HepG2 (cell line): ENCODE measurements at regions not wholly inside any gene's neighbourhood (a gene's known extent, or its start where the extent isn't known, plus 50 kb on each side); places are given as distances from the start of the nearest gene placed in this dataset.

Experiments
- ATAC-seq: fragments of 200-7000 bp; cut with Tn5 transposase; 3 replicates; pipeline ENCODE4 v1.9.1; 2020; ENCODE audit warnings: mild to moderate bottlenecking, moderate library complexity
- BruUV-seq: library from RNA; stranded (reverse); fragments of 400-500 nt; replicated peaks from 2 replicates; lab custom pipeline; 2021; lab: Mats Ljungman, UMichigan
- CTCF ChIA-PET: fragments of 300-600 bp; formaldehyde crosslinking; extraction: SDS; loops from one replicate; lab custom pipeline; 2021; ENCODE audit warnings: low total read pairs, inconsistent platforms, low intra/inter-chr PET ratio; lab: Yijun Ruan, JAX
- POLR2A ChIA-PET: fragments of 350-600 bp; sonication (Branson Sonifier 250); formaldehyde crosslinking; loops from one replicate; lab custom pipeline; 2020; ENCODE audit warnings: antibody characterized with exemption, inconsistent platforms; lab: Yijun Ruan, JAX
- DNase-seq: peaks from one replicate; pipeline ENCODE4 v3.0.0-alpha.2; 2015; ENCODE audit warnings: low spot score
- FAIRE-seq: peaks from 3 replicates; lab custom pipeline; 2011; peaks lifted over from hg19 to GRCh38; lab: Jason Lieb, UNC
- H2AFZ ChIP-seq: one replicate; pipeline ENCODE4 v1.6.1; 2011; ENCODE audit warnings: low read length, inconsistent platforms
- H3K27ac ChIP-seq: fragments of 300-600 bp; 3 replicates; pipeline ENCODE4 v1.8.0; 2011; ENCODE audit warnings: mixed run types, mild to moderate bottlenecking, mixed read lengths, low read length, inconsistent platforms; ENCODE audit not compliant: insufficient read depth; ENCODE audit errors: extremely low read length
- H3K27me3 ChIP-seq, 2 experiments: fragments of 200-600 bp in 1 of 2; 2 replicates in 1 of 2; 3 replicates in 1 of 2; pipeline versions ENCODE4 v1.6.0 to v1.8.0; 2011; ENCODE audit warnings: low read length in 2 of 2, mild to moderate bottlenecking in 2 of 2, moderate library complexity in 2 of 2, inconsistent platforms in 1 of 2; ENCODE audit not compliant: insufficient read depth in 2 of 2, control insufficient read depth in 1 of 2
- H3K36me3 ChIP-seq, 2 experiments: fragments of 200-600 bp in 1 of 2; replicated peaks in 1 of 2; 2 replicates in 1 of 2; 3 replicates in 1 of 2; pipeline versions ENCODE4 v1.5.1 to v1.8.0; 2011; ENCODE audit warnings: low read length in 2 of 2, inconsistent platforms in 1 of 2; ENCODE audit not compliant: insufficient read depth in 2 of 2, control insufficient read depth in 1 of 2
- H3K4me1 ChIP-seq: 2 replicates; pipeline ENCODE4 v1.5.1; 2012; ENCODE audit warnings: low read length, inconsistent platforms; ENCODE audit not compliant: insufficient read depth
- H3K4me2 ChIP-seq: 2 replicates; pipeline ENCODE4 v1.6.0; 2011; ENCODE audit warnings: low read depth, low read length, inconsistent platforms
- H3K4me3 ChIP-seq, 3 experiments: fragments of 200-600 bp in 1 of 3; sonication (generic), shearing (Covaris generic) in 1 of 3; replicated peaks in 1 of 3; 2 replicates each; pipeline ENCODE4 v1.5.1; 2011 to 2016; ENCODE audit warnings: low read length in 3 of 3, inconsistent platforms in 2 of 3, low read depth in 2 of 3, mild to moderate bottlenecking in 2 of 3, control low read depth in 1 of 3, mixed read lengths in 1 of 3; ENCODE audit not compliant: insufficient read depth in 1 of 3
- H3K79me2 ChIP-seq: one replicate; pipeline ENCODE4 v1.6.1; 2011; ENCODE audit warnings: low read length, inconsistent platforms; ENCODE audit not compliant: insufficient read depth
- H3K9ac ChIP-seq: 2 replicates; pipeline ENCODE4 v1.6.0; 2011; ENCODE audit warnings: mild to moderate bottlenecking, low read depth, low read length, inconsistent platforms; ENCODE audit not compliant: insufficient read depth
- H3K9me3 ChIP-seq: 2 replicates; pipeline ENCODE4 v1.5.1; 2012; ENCODE audit warnings: mild to moderate bottlenecking, low read length
- H4K20me1 ChIP-seq: 2 replicates; pipeline ENCODE4 v1.6.0; 2011; ENCODE audit warnings: inconsistent platforms, mild to moderate bottlenecking, low read length, moderate library complexity; ENCODE audit not compliant: insufficient read depth
- KDM6A ChIP-seq: IDR thresholded peaks from 2 replicates; pipeline ENCODE4 v1.6.1; 2016; ENCODE audit warnings: low read depth
- KLF12 ChIP-seq: sonication (generic); formaldehyde crosslinking; IDR thresholded peaks from 2 replicates; pipeline ENCODE4 v1.4.0; 2020; ENCODE audit warnings: missing genetic modification reagents, borderline replicate concordance
- ZNF225 ChIP-seq: sonication (generic); formaldehyde crosslinking; IDR thresholded peaks from 2 replicates; pipeline ENCODE4 v1.4.0; 2020; ENCODE audit warnings: mild to moderate bottlenecking, missing genetic modification reagents
- ZNF367 ChIP-seq: sonication (generic); formaldehyde crosslinking; IDR thresholded peaks from 2 replicates; pipeline ENCODE4 v1.4.0; 2020; ENCODE audit warnings: missing genetic modification reagents, borderline replicate concordance
- ZNF570 ChIP-seq: sonication (generic); formaldehyde crosslinking; IDR thresholded peaks from 2 replicates; pipeline ENCODE4 v1.4.0; 2020; ENCODE audit warnings: mild to moderate bottlenecking, missing genetic modification reagents, borderline replicate concordance
- WGBS: methylation state at CpG from one replicate; pipeline ENCODE4 v1.1.6; 2017; ENCODE audit warnings: low lambda C conversion rate; 5-methylcytosine and 5-hydroxymethylcytosine counted together
- in situ Hi-C: cut with HindIII; loops from 2 replicates; pipeline ENCODE4 v1.10.0; 2017; ENCODE audit warnings: low pct_unique_long_range_greater_than_20kb; ENCODE audit not compliant: extremely low pct_ligation_motif_present
- intact Hi-C: fragments of 100-400 bp; cut with micrococcal nuclease; formaldehyde crosslinking; loops from one replicate; pipeline ENCODE4 v1.10.0; 2022; ENCODE audit not compliant: unreplicated experiment
- TF ChIP-seq, protein P1 (sequence below): sonication (generic); formaldehyde crosslinking; IDR thresholded peaks from 2 replicates; pipeline ENCODE4 v1.8.0; 2022; ENCODE audit warnings: mild to moderate bottlenecking, missing genetic modification reagents; ENCODE audit not compliant: insufficient replicate concordance
- TF ChIP-seq, protein P2 (sequence below): sonication (generic); formaldehyde crosslinking; IDR thresholded peaks from 2 replicates; pipeline ENCODE4 v1.5.0; 2020; ENCODE audit warnings: missing genetic modification reagents, mild to moderate bottlenecking, borderline replicate concordance
- TF ChIP-seq, protein P3 (sequence below): sonication (generic); formaldehyde crosslinking; IDR thresholded peaks from 2 replicates; pipeline ENCODE4 v1.8.0; 2022; ENCODE audit warnings: mild to moderate bottlenecking, missing genetic modification reagents, borderline replicate concordance
- TF ChIP-seq, protein P4 (sequence below): IDR thresholded peaks from 2 replicates; pipeline ENCODE4 v1.6.1; 2016; ENCODE audit warnings: low read depth, control low read depth

DNA sequence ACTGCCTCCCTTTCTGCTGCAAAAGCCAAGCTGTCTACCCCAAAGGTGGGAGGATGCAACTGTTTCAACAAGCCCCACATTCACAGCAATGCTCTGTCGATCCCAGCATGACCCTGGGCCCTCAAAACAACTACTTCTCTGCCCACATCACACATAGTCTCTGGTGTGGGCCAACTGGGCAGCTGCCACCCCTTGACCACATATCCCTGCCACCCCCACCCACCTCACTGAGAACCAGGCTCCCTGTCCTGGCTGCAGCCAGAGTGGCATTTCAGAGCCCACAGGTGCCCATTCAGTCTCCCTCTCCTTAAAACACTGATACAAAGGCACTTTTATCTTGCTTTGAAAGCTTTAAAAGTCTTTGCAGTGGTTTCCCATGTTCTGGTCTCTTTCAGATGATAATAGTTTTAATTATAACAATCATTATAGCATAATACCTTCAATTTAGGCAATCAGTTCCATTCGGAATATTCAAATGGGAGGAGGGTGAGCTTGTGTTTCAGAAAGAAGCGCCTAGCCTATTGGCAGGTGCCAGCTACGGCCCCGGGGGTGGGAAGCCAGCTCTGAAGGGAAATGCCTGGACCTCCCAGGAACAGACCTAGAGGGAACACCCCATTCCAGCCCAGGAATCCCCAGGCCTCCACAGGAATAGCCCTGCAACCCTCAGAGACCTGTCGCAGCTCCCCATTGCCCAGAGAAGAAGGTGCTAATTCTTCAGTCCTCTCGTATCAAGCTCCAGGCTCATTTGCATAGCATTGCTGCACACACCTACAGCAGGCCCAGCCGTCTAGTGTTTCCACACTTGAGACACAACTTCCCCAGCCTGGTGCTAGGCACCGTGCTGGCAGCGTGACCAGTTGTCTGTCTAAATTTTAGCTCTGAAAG is 90.8 kb downstream of the C5orf15 start (continued):
- no peak for TF ChIP-seq ZNF225 (CRISPR knock-in tag)
- TF ChIP-seq, protein P1, sequence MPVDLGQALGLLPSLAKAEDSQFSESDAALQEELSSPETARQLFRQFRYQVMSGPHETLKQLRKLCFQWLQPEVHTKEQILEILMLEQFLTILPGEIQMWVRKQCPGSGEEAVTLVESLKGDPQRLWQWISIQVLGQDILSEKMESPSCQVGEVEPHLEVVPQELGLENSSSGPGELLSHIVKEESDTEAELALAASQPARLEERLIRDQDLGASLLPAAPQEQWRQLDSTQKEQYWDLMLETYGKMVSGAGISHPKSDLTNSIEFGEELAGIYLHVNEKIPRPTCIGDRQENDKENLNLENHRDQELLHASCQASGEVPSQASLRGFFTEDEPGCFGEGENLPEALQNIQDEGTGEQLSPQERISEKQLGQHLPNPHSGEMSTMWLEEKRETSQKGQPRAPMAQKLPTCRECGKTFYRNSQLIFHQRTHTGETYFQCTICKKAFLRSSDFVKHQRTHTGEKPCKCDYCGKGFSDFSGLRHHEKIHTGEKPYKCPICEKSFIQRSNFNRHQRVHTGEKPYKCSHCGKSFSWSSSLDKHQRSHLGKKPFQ (CRISPR knock-in tag), result no peak

DNA sequence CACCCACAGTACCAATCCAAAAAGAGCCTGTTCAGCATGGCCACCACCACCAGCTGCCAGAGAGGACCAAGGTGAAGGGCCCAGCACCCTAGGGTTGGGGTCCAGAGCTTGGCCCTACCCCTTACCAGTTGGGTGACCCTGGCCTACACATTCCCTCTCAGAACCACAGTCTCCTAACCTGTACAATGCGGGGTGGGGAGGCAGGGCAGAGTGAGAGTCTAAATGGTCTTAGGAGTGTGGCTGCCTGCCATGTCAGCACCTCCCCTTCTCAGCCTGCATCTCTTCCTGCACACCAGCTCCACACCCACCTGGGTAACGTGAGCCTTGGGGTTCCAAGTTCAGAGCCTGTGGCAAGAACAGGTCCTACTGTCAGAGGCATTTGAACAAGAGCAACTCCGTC is 92.2 kb downstream of the C5orf15 start:
- Histone ChIP-seq H3K27ac (no peak overlapping the region), H3K4me2 (no peak overlapping the region), H3K4me1 (no peaks in the 10 kb centered on the region), H3K4me3 (no peak overlapping the region), H3K79me2 (no peaks in the 10 kb centered on the region), H2AFZ (no peak overlapping the region), H4K20me1 (no peaks in the 10 kb centered on the region), H3K9me3 (no peaks in the 10 kb centered on the region), H3K27me3 (peaks cover 0 to 15% of the 10 kb centered on the region in 2 experiments; a peak in 2 of 5 replicates), H3K36me3 (no peaks in the 10 kb centered on the region), H3K9ac (no peak overlapping the region)
- ATAC-seq (no peak), FAIRE-seq (no peak), DNase-seq (no peak)
- in situ Hi-C loops, result no loop called here
- 38% methylated on average over 2 of the region's 3 CpGs for WGBS
- intact Hi-C loops, result no loop called here
- ChIA-PET POLR2A (no interaction called here), CTCF (no interaction called here)
- TF ChIP-seq ZNF570 (CRISPR knock-in tag) (no peak), KDM6A (no peak), ZNF367 (CRISPR knock-in tag) (no peak), KLF12 (CRISPR knock-in tag) (no peak)
- TF ChIP-seq, protein P2, sequence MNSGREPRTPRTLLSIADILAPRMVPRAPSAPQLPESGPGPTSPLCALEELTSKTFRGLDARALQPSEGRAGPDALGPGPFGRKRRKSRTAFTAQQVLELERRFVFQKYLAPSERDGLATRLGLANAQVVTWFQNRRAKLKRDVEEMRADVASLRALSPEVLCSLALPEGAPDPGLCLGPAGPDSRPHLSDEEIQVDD, result no peak
- TF ChIP-seq, protein P3, sequence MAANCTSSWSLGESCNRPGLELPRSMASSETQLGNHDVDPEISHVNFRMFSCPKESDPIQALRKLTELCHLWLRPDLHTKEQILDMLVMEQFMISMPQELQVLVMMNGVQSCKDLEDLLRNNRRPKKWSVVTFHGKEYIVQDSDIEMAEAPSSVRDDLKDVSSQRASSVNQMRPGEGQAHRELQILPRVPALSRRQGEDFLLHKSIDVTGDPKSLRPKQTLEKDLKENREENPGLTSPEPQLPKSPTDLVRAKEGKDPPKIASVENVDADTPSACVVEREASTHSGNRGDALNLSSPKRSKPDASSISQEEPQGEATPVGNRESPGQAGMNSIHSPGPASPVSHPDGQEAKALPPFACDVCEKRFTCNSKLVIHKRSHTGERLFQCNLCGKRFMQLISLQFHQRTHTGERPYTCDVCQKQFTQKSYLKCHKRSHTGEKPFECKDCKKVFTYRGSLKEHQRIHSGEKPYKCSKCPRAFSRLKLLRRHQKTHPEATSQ (CRISPR knock-in tag), result no peak
- TF ChIP-seq, protein P4, sequence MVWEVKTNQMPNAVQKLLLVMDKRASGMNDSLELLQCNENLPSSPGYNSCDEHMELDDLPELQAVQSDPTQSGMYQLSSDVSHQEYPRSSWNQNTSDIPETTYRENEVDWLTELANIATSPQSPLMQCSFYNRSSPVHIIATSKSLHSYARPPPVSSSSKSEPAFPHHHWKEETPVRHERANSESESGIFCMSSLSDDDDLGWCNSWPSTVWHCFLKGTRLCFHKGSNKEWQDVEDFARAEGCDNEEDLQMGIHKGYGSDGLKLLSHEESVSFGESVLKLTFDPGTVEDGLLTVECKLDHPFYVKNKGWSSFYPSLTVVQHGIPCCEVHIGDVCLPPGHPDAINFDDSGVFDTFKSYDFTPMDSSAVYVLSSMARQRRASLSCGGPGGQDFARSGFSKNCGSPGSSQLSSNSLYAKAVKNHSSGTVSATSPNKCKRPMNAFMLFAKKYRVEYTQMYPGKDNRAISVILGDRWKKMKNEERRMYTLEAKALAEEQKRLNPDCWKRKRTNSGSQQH (CRISPR knock-in tag), result no peak
- no TSS peak for BruUV-seq
